ENCODE measurements at regions not wholly inside any gene's neighbourhood (a gene's known extent, or its start where the extent isn't known, plus 50 kb on each side); places are given as distances from the start of the nearest gene placed in this dataset.

DNA sequence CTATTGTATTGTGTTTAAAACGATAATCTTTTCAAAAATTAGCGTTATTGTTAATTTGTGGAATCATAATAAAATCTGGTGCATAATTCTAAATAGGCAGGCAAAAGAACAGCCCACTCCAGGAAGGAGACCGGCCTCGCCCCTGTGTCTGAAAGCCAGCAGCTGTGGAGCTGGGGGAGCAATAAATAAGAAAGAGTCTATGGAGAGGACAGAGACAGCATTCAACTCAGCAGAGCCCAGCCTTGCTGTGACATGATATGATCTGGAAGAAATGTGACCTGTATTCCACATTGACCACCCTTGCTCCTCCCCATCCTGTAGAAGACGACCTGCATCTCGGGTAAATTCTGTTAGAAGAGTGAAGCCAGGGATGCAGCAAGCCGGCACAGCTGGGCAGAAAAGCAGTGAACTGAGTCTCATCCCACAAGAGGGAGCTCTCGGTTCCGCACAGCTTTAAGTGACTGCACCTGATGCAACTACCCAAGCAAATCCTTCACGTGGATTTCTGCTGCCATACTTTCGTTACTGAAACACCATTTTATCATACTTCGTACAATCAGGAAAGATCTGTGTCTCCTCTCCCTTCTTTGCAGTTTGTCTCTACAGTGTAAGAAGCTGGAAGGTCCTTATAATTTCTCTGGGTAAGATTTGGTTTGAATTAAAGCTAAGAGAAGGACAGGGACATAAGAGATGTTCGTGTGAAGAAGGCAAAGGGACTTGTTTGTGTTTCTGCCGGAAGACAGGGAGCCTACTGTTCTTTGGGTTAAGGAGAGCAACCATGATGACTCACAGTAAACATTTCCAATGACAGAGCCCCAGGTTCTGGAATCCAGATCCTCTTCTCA lies 427.1 kb downstream of the GPAM start:
- ChIA-PET POLR2A (interaction anchor here (0.6 kb wide), 1 partner anchor 11 kb away, joined by 3 read pairs; no protein-coding TSS in a partner anchor), CTCF (interaction anchor here (1.3 kb wide), 1 partner anchor 13 kb away, joined by 3 read pairs; no protein-coding TSS in a partner anchor)

More for the DNA sequence above, 427.1 kb downstream of the GPAM start:
- Histone ChIP-seq H4K20me1 (replicated peaks; ENCODE audit: control insufficient read depth, extremely low read depth, insufficient read depth, low read length) (no peaks in the 10 kb centered on the region), H3K36me3 (ENCODE audit: control insufficient read depth in 2 of 2, extremely low read depth in 1 of 2, insufficient read depth in 2 of 2, low read length in 2 of 2) (no peaks in the 10 kb centered on the region), H3K9ac (replicated peaks; ENCODE audit: extremely low read depth, insufficient read depth, low read length) (no peak overlapping the region), H3K9me3 (replicated peaks; ENCODE audit: control insufficient read depth, insufficient read depth, low read length) (no peaks in the 10 kb centered on the region), H3K4me2 (ENCODE audit: insufficient read depth, low read length) (no peak overlapping the region), H2AFZ (ENCODE audit: low read depth, low read length) (no peak overlapping the region), H3K9me1 (replicated peaks; ENCODE audit: control insufficient read depth, extremely low read depth, insufficient read depth, low read length) (no peaks in the 10 kb centered on the region), H3K79me2 (ENCODE audit: control insufficient read depth, insufficient read depth, low read length) (no peaks in the 10 kb centered on the region), H3K4me3 (replicated peaks in 1 of 3; ENCODE audit: insufficient read depth in 1 of 3, low read depth in 1 of 3, low read length in 3 of 3) (no peak overlapping the region), H3K4me1 (ENCODE audit: control insufficient read depth, extremely low read depth, insufficient read depth, low read length) (no peaks in the 10 kb centered on the region), H3K27ac (ENCODE audit: insufficient read depth, low read depth, low read length) (no peak overlapping the region), H3K27me3 (ENCODE audit: control insufficient read depth in 2 of 2, insufficient read depth in 2 of 2, low read length in 2 of 2) (no peaks in the 10 kb centered on the region)
- FAIRE-seq (no peak), DNase-seq (ENCODE audit: low read depth, low spot score) (no peak)
- TF ChIP-seq FOS (IDR thresholded peaks at IDR 0.05; ENCODE audit: borderline replicate concordance, insufficient read depth, low read length) = no peak
- no peak for TF ChIP-seq MYC (IDR thresholded peaks at IDR 0.05; ENCODE audit: low read depth, low read length)
- no peak for TF ChIP-seq GATA2 (IDR thresholded peaks at IDR 0.05; ENCODE audit: insufficient read depth, insufficient read length, low read depth, low read length)
- TF ChIP-seq JUN (IDR thresholded peaks at IDR 0.05; ENCODE audit: borderline replicate concordance, insufficient read depth, insufficient read length, low read depth) = no peak
- TF ChIP-seq, protein P1, sequence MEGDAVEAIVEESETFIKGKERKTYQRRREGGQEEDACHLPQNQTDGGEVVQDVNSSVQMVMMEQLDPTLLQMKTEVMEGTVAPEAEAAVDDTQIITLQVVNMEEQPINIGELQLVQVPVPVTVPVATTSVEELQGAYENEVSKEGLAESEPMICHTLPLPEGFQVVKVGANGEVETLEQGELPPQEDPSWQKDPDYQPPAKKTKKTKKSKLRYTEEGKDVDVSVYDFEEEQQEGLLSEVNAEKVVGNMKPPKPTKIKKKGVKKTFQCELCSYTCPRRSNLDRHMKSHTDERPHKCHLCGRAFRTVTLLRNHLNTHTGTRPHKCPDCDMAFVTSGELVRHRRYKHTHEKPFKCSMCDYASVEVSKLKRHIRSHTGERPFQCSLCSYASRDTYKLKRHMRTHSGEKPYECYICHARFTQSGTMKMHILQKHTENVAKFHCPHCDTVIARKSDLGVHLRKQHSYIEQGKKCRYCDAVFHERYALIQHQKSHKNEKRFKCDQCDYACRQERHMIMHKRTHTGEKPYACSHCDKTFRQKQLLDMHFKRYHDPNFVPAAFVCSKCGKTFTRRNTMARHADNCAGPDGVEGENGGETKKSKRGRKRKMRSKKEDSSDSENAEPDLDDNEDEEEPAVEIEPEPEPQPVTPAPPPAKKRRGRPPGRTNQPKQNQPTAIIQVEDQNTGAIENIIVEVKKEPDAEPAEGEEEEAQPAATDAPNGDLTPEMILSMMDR (IDR thresholded peaks at IDR 0.05; ENCODE audit: extremely low read depth in 1 of 2, insufficient read depth in 1 of 2, low read depth in 1 of 2, low read length in 2 of 2) = no peak
- TF ChIP-seq POLR2AphosphoS5 (IDR thresholded peaks at IDR 0.05; ENCODE audit: insufficient read depth, low read depth, low read length) = no peak
- TF ChIP-seq, protein P2, sequence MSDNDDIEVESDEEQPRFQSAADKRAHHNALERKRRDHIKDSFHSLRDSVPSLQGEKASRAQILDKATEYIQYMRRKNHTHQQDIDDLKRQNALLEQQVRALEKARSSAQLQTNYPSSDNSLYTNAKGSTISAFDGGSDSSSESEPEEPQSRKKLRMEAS (IDR thresholded peaks at IDR 0.05; ENCODE audit: insufficient read depth, insufficient read length) = no peak
- TF ChIP-seq EZH2 (IDR thresholded peaks at IDR 0.05; ENCODE audit: borderline replicate concordance, low read depth, low read length, severe bottlenecking) = no peak
- no peak for TF ChIP-seq POLR2A (IDR thresholded peaks at IDR 0.05; ENCODE audit: low read depth, low read length)
- intact Hi-C loops (cut with micrococcal nuclease) = no loop called here
- dilution Hi-C loops (cut with MboI; ENCODE audit: extremely low pct_ligation_motif_present, low sequenced_read_pairs) = no loop called here
- no TSS peak for BruUV-seq (replicated peaks)

All from endothelial cell of umbilical vein (primary cell).